Panc1 (cell line): ENCODE measurements at regions not wholly inside any gene's neighbourhood (a gene's known extent, or its start where the extent isn't known, plus 50 kb on each side); places are given as distances from the start of the nearest gene placed in this dataset.

Source experiments
- ATAC-seq: fragments of 200-7000 bp; cut with Tn5 transposase; 2 replicates; pipeline ENCODE4 v1.9.1; 2020; ENCODE audit warnings: mild to moderate bottlenecking, moderate library complexity
- BruUV-seq: library from RNA; stranded (reverse); fragments of 400-500 nt; replicated peaks from 2 replicates; lab custom pipeline; 2021; lab: Mats Ljungman, UMichigan
- CTCF ChIA-PET: fragments of 300-600 bp; sonication (Branson Sonifier 250); formaldehyde crosslinking; loops from one replicate; lab custom pipeline; 2022; ENCODE audit warnings: antibody characterized with exemption; lab: Charles Lee
- POLR2A ChIA-PET: fragments of 300-600 bp; sonication (Branson Sonifier 250); formaldehyde crosslinking; loops from one replicate; lab custom pipeline; 2022; ENCODE audit warnings: antibody characterized with exemption; lab: Charles Lee
- DNase-seq: peaks from one replicate; pipeline ENCODE4 v3.0.0-alpha.2; 2010; ENCODE audit warnings: low read depth, low spot score
- H3K27ac ChIP-seq: 2 replicates; pipeline ENCODE4 v1.5.1; 2011; ENCODE audit warnings: mild to moderate bottlenecking, low read length, inconsistent platforms
- H3K27me3 ChIP-seq: fragments of 200-500 bp; sonication (Bioruptor generic); 2 replicates; pipeline ENCODE4 v1.6.0; 2014; ENCODE audit warnings: low read length, inconsistent platforms; ENCODE audit not compliant: control insufficient read depth, insufficient read depth
- H3K36me3 ChIP-seq: fragments of 200-500 bp; sonication (Bioruptor generic); 2 replicates; pipeline ENCODE4 v1.5.1; 2014; ENCODE audit warnings: inconsistent platforms, mild to moderate bottlenecking, low read length, moderate library complexity; ENCODE audit not compliant: control insufficient read depth, insufficient read depth
- H3K4me1 ChIP-seq: 2 replicates; pipeline ENCODE4 v1.5.1; 2011; ENCODE audit warnings: inconsistent platforms, mild to moderate bottlenecking, low read length, moderate library complexity; ENCODE audit not compliant: control insufficient read depth, insufficient read depth
- H3K4me3 ChIP-seq, 2 experiments: 2 replicates each; pipeline ENCODE4 v1.5.1; 2011 to 2012; ENCODE audit warnings: low read depth in 2 of 2, low read length in 2 of 2, mild to moderate bottlenecking in 2 of 2, inconsistent platforms in 1 of 2, moderate library complexity in 1 of 2
- H3K9me3 ChIP-seq: fragments of 200-500 bp; sonication (Bioruptor generic); 2 replicates; pipeline ENCODE4 v1.5.1; 2014; ENCODE audit warnings: low read depth, mild to moderate bottlenecking, inconsistent platforms, low read length, moderate library complexity; ENCODE audit not compliant: control insufficient read depth, insufficient read depth
- POLR2AphosphoS5 ChIP-seq: IDR thresholded peaks from 2 replicates; pipeline ENCODE4 v1.6.1; 2012; ENCODE audit warnings: mild to moderate bottlenecking, low read depth, low read length, moderate library complexity
- SIN3A ChIP-seq: IDR thresholded peaks from 2 replicates; pipeline ENCODE4 v1.6.1; 2012; ENCODE audit warnings: low read depth, mild to moderate bottlenecking, low read length, moderate library complexity, borderline replicate concordance; ENCODE audit not compliant: insufficient read depth
- TCF7L2 ChIP-seq: IDR thresholded peaks from 2 replicates; pipeline ENCODE4 v1.6.1; 2011; ENCODE audit warnings: mild to moderate bottlenecking, low read depth, low read length, inconsistent platforms
- in situ Hi-C: cut with HindIII; loops from 2 replicates; pipeline ENCODE4 v1.10.0; 2016; ENCODE audit warnings: low sequenced_read_pairs, low pct_unique_long_range_greater_than_20kb
- intact Hi-C: fragments of 100-400 bp; cut with micrococcal nuclease; formaldehyde crosslinking; loops from one replicate; pipeline ENCODE4 v1.10.0; 2022; ENCODE audit not compliant: unreplicated experiment
- TF ChIP-seq, protein P1 (sequence below): fragments of 450-650 bp; IDR thresholded peaks from 2 replicates; pipeline ENCODE4 v1.5.1; 2017; ENCODE audit warnings: mild to moderate bottlenecking
- TF ChIP-seq, protein P2 (sequence below), 2 experiments: IDR thresholded peaks; 2 replicates each; pipeline ENCODE4 v1.6.1; 2011 to 2012; ENCODE audit warnings: low read depth in 2 of 2, control low read depth in 1 of 2, low read length in 1 of 2, mild to moderate bottlenecking in 1 of 2, moderate library complexity in 1 of 2; ENCODE audit not compliant: insufficient read depth in 1 of 2

DNA sequence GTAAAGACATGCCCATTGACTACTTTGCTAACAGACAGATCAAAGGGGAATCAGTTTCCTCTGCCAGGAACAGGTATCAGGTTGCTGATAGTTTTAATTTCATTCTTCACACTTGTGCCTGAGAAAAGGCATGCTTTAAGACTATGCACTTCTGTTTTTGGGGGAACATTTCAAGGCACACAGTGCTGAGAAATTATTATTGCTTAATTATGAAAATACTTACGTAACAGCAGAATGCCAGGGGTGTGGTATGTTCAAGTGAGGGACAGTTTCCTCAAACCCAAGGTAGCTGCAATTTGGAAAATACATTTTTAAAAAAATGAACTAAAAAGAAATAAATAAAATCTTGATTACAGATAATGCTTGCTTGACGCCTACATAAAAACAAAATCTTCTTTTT is 1746.1 kb upstream of the PIK3C3 start:
- in situ Hi-C loops (no loop called here), intact Hi-C loops (no loop called here)
- H3K4me3 ChIP-seq: no peak overlapping the region
- H3K9me3 ChIP-seq: no peaks in the 10 kb centered on the region
- DNase-seq: no peak
- no peak overlapping the region for H3K27ac ChIP-seq
- H3K36me3 ChIP-seq: no peaks in the 10 kb centered on the region
- H3K27me3 ChIP-seq: no peaks in the 10 kb centered on the region
- ATAC-seq: no peak
- no TSS peak for BruUV-seq
- POLR2A ChIA-PET: no interaction called here
- CTCF ChIA-PET: no interaction called here
- TF ChIP-seq, protein P1, sequence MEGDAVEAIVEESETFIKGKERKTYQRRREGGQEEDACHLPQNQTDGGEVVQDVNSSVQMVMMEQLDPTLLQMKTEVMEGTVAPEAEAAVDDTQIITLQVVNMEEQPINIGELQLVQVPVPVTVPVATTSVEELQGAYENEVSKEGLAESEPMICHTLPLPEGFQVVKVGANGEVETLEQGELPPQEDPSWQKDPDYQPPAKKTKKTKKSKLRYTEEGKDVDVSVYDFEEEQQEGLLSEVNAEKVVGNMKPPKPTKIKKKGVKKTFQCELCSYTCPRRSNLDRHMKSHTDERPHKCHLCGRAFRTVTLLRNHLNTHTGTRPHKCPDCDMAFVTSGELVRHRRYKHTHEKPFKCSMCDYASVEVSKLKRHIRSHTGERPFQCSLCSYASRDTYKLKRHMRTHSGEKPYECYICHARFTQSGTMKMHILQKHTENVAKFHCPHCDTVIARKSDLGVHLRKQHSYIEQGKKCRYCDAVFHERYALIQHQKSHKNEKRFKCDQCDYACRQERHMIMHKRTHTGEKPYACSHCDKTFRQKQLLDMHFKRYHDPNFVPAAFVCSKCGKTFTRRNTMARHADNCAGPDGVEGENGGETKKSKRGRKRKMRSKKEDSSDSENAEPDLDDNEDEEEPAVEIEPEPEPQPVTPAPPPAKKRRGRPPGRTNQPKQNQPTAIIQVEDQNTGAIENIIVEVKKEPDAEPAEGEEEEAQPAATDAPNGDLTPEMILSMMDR: no peak
- TF ChIP-seq, protein P2, sequence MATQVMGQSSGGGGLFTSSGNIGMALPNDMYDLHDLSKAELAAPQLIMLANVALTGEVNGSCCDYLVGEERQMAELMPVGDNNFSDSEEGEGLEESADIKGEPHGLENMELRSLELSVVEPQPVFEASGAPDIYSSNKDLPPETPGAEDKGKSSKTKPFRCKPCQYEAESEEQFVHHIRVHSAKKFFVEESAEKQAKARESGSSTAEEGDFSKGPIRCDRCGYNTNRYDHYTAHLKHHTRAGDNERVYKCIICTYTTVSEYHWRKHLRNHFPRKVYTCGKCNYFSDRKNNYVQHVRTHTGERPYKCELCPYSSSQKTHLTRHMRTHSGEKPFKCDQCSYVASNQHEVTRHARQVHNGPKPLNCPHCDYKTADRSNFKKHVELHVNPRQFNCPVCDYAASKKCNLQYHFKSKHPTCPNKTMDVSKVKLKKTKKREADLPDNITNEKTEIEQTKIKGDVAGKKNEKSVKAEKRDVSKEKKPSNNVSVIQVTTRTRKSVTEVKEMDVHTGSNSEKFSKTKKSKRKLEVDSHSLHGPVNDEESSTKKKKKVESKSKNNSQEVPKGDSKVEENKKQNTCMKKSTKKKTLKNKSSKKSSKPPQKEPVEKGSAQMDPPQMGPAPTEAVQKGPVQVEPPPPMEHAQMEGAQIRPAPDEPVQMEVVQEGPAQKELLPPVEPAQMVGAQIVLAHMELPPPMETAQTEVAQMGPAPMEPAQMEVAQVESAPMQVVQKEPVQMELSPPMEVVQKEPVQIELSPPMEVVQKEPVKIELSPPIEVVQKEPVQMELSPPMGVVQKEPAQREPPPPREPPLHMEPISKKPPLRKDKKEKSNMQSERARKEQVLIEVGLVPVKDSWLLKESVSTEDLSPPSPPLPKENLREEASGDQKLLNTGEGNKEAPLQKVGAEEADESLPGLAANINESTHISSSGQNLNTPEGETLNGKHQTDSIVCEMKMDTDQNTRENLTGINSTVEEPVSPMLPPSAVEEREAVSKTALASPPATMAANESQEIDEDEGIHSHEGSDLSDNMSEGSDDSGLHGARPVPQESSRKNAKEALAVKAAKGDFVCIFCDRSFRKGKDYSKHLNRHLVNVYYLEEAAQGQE (IDR thresholded peaks at IDR 0.05; ENCODE audit: insufficient read depth in 1 of 2, low read depth in 2 of 2, low read length in 1 of 2): no peak
- TF ChIP-seq TCF7L2 (no peak), SIN3A (no peak), POLR2AphosphoS5 (no peak)
- H3K4me1 ChIP-seq: no peaks in the 10 kb centered on the region

DNA sequence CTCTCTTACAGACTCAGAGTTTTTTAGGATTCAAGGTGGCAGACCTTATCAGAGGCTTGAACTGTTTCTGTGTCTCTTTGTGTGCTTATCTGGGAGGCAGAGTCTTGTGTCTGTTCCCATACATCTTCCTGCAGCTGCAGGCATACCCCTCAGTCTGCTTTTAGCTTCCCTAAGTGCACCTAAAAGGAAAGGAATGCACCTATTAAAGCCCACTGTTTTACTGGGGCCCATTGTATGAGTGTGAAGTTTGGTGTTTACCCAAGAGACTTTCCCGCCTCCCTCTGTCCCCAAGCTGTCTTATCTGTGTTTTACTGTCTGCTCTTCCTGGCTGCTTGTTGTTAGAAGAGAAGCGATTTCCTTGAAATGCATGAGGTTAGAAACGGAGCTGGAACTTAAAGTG is 1757.3 kb upstream of the PIK3C3 start:
- no peak overlapping the region for H3K4me3 ChIP-seq
- no peaks in the 10 kb centered on the region for H3K9me3 ChIP-seq
- H3K27me3 ChIP-seq: no peaks in the 10 kb centered on the region
- ChIA-PET CTCF (no interaction called here), POLR2A (no interaction called here)
- intact Hi-C loops: no loop called here
- DNase-seq (no peak), ATAC-seq (no peak)
- no peaks in the 10 kb centered on the region for H3K36me3 ChIP-seq
- in situ Hi-C loops: no loop called here
- BruUV-seq: no TSS peak
- TF ChIP-seq, protein P1: no peak
- TF ChIP-seq POLR2AphosphoS5 (no peak), SIN3A (no peak), TCF7L2 (no peak)
- TF ChIP-seq, protein P2 (IDR thresholded peaks at IDR 0.05; ENCODE audit: insufficient read depth in 1 of 2, low read depth in 2 of 2, low read length in 1 of 2): no peak
- H3K4me1 ChIP-seq: no peaks in the 10 kb centered on the region
- H3K27ac ChIP-seq: no peak overlapping the region
